HEK293 (cell line): ENCODE measurements at regions not wholly inside any gene's neighbourhood (a gene's known extent, or its start where the extent isn't known, plus 50 kb on each side); places are given as distances from the start of the nearest gene placed in this dataset.
A peak's percentile ranks its signal among the peaks of the same experiment; 100 is the strongest.

Experiments
- EGR2 ChIP-seq: fragments of 450-650 bp; formaldehyde crosslinking; IDR thresholded peaks from 2 replicates; pipeline ENCODE4 v1.5.1; 2016; ENCODE audit warnings: low read depth, missing biosample characterization, missing genetic modification characterization
- IKZF3 ChIP-seq: fragments of 450-650 bp; IDR thresholded peaks from 2 replicates; pipeline ENCODE4 v1.5.0; 2018; ENCODE audit warnings: missing biosample characterization, mild to moderate bottlenecking, missing genetic modification characterization, moderate library complexity
- KLF16 ChIP-seq: fragments of 450-650 bp; formaldehyde crosslinking; IDR thresholded peaks from 2 replicates; pipeline ENCODE4 v1.5.1; 2017; ENCODE audit warnings: missing biosample characterization, missing genetic modification characterization
- REPIN1 ChIP-seq: fragments of 450-650 bp; formaldehyde crosslinking; IDR thresholded peaks from 2 replicates; pipeline ENCODE4 v1.5.1; 2017; ENCODE audit warnings: missing biosample characterization, missing genetic modification characterization, low read depth
- SALL2 ChIP-seq: fragments of 450-650 bp; formaldehyde crosslinking; IDR thresholded peaks from 2 replicates; pipeline ENCODE4 v1.5.0; 2017; ENCODE audit warnings: missing biosample characterization, mild to moderate bottlenecking, missing genetic modification characterization, borderline replicate concordance
- SETDB1 ChIP-seq: IDR thresholded peaks from one replicate; pipeline ENCODE4 v1.6.1; 2017; ENCODE audit warnings: mild to moderate bottlenecking, low read length, moderate library complexity, mixed read lengths; ENCODE audit not compliant: insufficient read length
- SP3 ChIP-seq: fragments of 450-650 bp; formaldehyde crosslinking; IDR thresholded peaks from 2 replicates; pipeline ENCODE4 v1.5.1; 2016; ENCODE audit warnings: missing biosample characterization, missing genetic modification characterization
- ZBTB8A ChIP-seq: fragments of 450-650 bp; formaldehyde crosslinking; IDR thresholded peaks from 2 replicates; pipeline ENCODE4 v1.5.1; 2016; ENCODE audit warnings: missing biosample characterization, missing genetic modification characterization
- ZNF138 ChIP-seq: fragments of 450-650 bp; formaldehyde crosslinking; IDR thresholded peaks from 2 replicates; pipeline ENCODE4 v1.5.1; 2016; ENCODE audit warnings: missing biosample characterization, missing genetic modification characterization, borderline replicate concordance
- ZNF174 ChIP-seq: fragments of 450-650 bp; formaldehyde crosslinking; IDR thresholded peaks from 2 replicates; pipeline ENCODE4 v1.5.0; 2017; ENCODE audit warnings: missing biosample characterization, mild to moderate bottlenecking, missing genetic modification characterization
- ZNF175 ChIP-seq: fragments of 450-650 bp; formaldehyde crosslinking; IDR thresholded peaks from 2 replicates; pipeline ENCODE4 v1.5.1; 2016; ENCODE audit warnings: missing biosample characterization, missing genetic modification characterization
- ZNF19 ChIP-seq: fragments of 450-650 bp; formaldehyde crosslinking; IDR thresholded peaks from 2 replicates; pipeline ENCODE4; 2016; ENCODE audit warnings: missing biosample characterization, missing genetic modification characterization, low read depth
- ZNF202 ChIP-seq: fragments of 450-650 bp; formaldehyde crosslinking; IDR thresholded peaks from 2 replicates; pipeline ENCODE4 v1.5.1; 2016; ENCODE audit warnings: missing biosample characterization, missing genetic modification characterization, borderline replicate concordance
- ZNF274 ChIP-seq, 2 experiments: fragments of 200-500 bp in 1 of 2; fragments of 450-650 bp in 1 of 2; sonication (Bioruptor generic) in 1 of 2; formaldehyde crosslinking in 1 of 2; IDR thresholded peaks; 2 replicates each; pipeline versions ENCODE4 v1.5.1 to v1.6.1; 2014 to 2016; ENCODE audit warnings: borderline replicate concordance in 1 of 2, inconsistent platforms in 1 of 2, low read length in 1 of 2, missing biosample characterization in 1 of 2, missing genetic modification characterization in 1 of 2
- ZNF302 ChIP-seq: fragments of 450-650 bp; formaldehyde crosslinking; IDR thresholded peaks from 2 replicates; pipeline ENCODE4 v1.5.1; 2016; ENCODE audit warnings: missing biosample characterization, missing genetic modification characterization, low read depth
- ZNF391 ChIP-seq: fragments of 450-650 bp; formaldehyde crosslinking; IDR thresholded peaks from 2 replicates; pipeline ENCODE4 v1.5.1; 2016; ENCODE audit warnings: low read depth, missing biosample characterization, missing genetic modification characterization, borderline replicate concordance
- ZNF423 ChIP-seq: fragments of 450-650 bp; formaldehyde crosslinking; IDR thresholded peaks from 2 replicates; pipeline ENCODE4 v1.5.1; 2016; ENCODE audit warnings: missing biosample characterization, missing genetic modification characterization
- ZNF501 ChIP-seq: fragments of 450-650 bp; formaldehyde crosslinking; IDR thresholded peaks from 2 replicates; pipeline ENCODE4 v1.5.1; 2016; ENCODE audit warnings: missing biosample characterization, missing genetic modification characterization
- ZNF514 ChIP-seq: fragments of 450-650 bp; formaldehyde crosslinking; IDR thresholded peaks from 2 replicates; pipeline ENCODE4 v1.5.1; 2016; ENCODE audit warnings: missing biosample characterization, missing genetic modification characterization
- ZNF548 ChIP-seq: fragments of 450-650 bp; formaldehyde crosslinking; IDR thresholded peaks from 2 replicates; pipeline ENCODE4 v1.5.1; 2016; ENCODE audit warnings: missing biosample characterization, missing genetic modification characterization
- ZNF561 ChIP-seq: fragments of 450-650 bp; IDR thresholded peaks from 2 replicates; pipeline ENCODE4 v1.5.1; 2018; ENCODE audit warnings: missing biosample characterization, missing genetic modification characterization, borderline replicate concordance
- ZNF571 ChIP-seq: fragments of 450-650 bp; formaldehyde crosslinking; IDR thresholded peaks from 2 replicates; pipeline ENCODE4 v1.5.0; 2017; ENCODE audit warnings: missing biosample characterization, missing genetic modification characterization
- ZNF626 ChIP-seq: fragments of 450-650 bp; sonication (Bioruptor Pico); formaldehyde crosslinking; IDR thresholded peaks from 2 replicates; pipeline ENCODE4 v1.5.1; 2018; ENCODE audit warnings: missing biosample characterization, missing genetic modification characterization, inconsistent platforms
- ZNF660 ChIP-seq: fragments of 450-650 bp; IDR thresholded peaks from 2 replicates; pipeline ENCODE4 v1.5.1; 2018; ENCODE audit warnings: missing biosample characterization, mild to moderate bottlenecking, missing genetic modification characterization
- ZNF707 ChIP-seq: fragments of 450-650 bp; formaldehyde crosslinking; IDR thresholded peaks from 2 replicates; pipeline ENCODE4 v1.5.1; 2016; ENCODE audit warnings: missing biosample characterization, missing genetic modification characterization
- ZNF792 ChIP-seq: fragments of 450-650 bp; formaldehyde crosslinking; IDR thresholded peaks from 2 replicates; pipeline ENCODE4 v1.5.1; 2016; ENCODE audit warnings: missing biosample characterization, missing genetic modification characterization
- ZXDB ChIP-seq: fragments of 450-650 bp; formaldehyde crosslinking; IDR thresholded peaks from 2 replicates; pipeline ENCODE4 v1.5.1; 2016; ENCODE audit warnings: missing biosample characterization, missing genetic modification characterization
- TF ChIP-seq, protein P1 (sequence below): fragments of 450-650 bp; formaldehyde crosslinking; IDR thresholded peaks from 2 replicates; pipeline ENCODE4 v1.5.1; 2017; ENCODE audit warnings: missing biosample characterization, missing genetic modification characterization
- TF ChIP-seq, protein P2 (sequence below): fragments of 450-650 bp; formaldehyde crosslinking; IDR thresholded peaks from 2 replicates; pipeline ENCODE4 v1.5.1; 2016; ENCODE audit warnings: missing biosample characterization, missing genetic modification characterization
- TF ChIP-seq, protein P3 (sequence below): fragments of 450-650 bp; formaldehyde crosslinking; IDR thresholded peaks from 2 replicates; pipeline ENCODE4 v1.5.1; 2016; ENCODE audit warnings: missing biosample characterization, missing genetic modification characterization
- TF ChIP-seq, protein P4 (sequence below): fragments of 450-650 bp; formaldehyde crosslinking; IDR thresholded peaks from 2 replicates; pipeline ENCODE4 v1.5.0; 2017; ENCODE audit warnings: missing biosample characterization, missing genetic modification characterization, borderline replicate concordance
- TF ChIP-seq, protein P5 (sequence below): fragments of 450-650 bp; formaldehyde crosslinking; IDR thresholded peaks from 2 replicates; pipeline ENCODE4 v1.5.1; 2017; ENCODE audit warnings: missing biosample characterization, missing genetic modification characterization

DNA sequence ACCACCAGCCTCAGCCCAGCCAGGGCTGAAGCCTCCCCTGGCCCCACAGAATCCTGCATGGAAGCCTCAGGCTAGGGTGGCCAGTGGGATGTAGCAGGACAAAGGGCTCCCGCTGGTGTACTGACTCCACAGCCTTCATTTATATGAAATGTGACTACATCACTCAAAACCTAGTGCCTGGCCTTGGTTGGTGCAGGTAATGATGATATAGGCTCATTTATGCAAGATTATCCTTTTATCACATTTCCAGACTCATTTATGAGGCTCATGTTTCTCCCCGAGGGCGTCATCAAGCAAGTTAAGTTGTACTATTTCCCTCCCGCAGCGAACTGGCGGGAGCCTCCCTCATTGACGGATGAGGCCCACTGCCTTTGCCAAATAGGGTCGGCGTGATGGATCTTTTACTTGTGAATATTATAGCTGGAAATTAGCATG, 179.1 kb upstream of the SMAD3 start (continued):
- TF ChIP-seq, protein P1, sequence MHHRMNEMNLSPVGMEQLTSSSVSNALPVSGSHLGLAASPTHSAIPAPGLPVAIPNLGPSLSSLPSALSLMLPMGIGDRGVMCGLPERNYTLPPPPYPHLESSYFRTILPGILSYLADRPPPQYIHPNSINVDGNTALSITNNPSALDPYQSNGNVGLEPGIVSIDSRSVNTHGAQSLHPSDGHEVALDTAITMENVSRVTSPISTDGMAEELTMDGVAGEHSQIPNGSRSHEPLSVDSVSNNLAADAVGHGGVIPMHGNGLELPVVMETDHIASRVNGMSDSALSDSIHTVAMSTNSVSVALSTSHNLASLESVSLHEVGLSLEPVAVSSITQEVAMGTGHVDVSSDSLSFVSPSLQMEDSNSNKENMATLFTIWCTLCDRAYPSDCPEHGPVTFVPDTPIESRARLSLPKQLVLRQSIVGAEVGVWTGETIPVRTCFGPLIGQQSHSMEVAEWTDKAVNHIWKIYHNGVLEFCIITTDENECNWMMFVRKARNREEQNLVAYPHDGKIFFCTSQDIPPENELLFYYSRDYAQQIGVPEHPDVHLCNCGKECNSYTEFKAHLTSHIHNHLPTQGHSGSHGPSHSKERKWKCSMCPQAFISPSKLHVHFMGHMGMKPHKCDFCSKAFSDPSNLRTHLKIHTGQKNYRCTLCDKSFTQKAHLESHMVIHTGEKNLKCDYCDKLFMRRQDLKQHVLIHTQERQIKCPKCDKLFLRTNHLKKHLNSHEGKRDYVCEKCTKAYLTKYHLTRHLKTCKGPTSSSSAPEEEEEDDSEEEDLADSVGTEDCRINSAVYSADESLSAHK, result peak; percentile 95
- TF ChIP-seq REPIN1 (tag by site-specific recombination), result no peak
- TF ChIP-seq IKZF3 (tag by site-specific recombination), result peak; percentile 94
- no peak for TF ChIP-seq ZNF707
- TF ChIP-seq ZNF274 (IDR thresholded peaks at IDR 0.05; ENCODE audit: low read length), result no peak
- no peak for TF ChIP-seq ZNF274 (tag by site-specific recombination; IDR thresholded peaks at IDR 0.05; ENCODE audit: borderline replicate concordance)
- peak; percentile 98; the same call in 1 of the 2 replicates for TF ChIP-seq ZNF501 (tag by site-specific recombination)
- no peak for TF ChIP-seq ZNF514 (tag by site-specific recombination)
- TF ChIP-seq ZXDB (tag by site-specific recombination), result peak; percentile 95
- TF ChIP-seq ZBTB8A (tag by site-specific recombination), result peak; percentile 92
- TF ChIP-seq SP3 (tag by site-specific recombination), result no peak; the same call in 1 of the 2 replicates
- TF ChIP-seq ZNF561, result peak; percentile 98
- TF ChIP-seq, protein P2, sequence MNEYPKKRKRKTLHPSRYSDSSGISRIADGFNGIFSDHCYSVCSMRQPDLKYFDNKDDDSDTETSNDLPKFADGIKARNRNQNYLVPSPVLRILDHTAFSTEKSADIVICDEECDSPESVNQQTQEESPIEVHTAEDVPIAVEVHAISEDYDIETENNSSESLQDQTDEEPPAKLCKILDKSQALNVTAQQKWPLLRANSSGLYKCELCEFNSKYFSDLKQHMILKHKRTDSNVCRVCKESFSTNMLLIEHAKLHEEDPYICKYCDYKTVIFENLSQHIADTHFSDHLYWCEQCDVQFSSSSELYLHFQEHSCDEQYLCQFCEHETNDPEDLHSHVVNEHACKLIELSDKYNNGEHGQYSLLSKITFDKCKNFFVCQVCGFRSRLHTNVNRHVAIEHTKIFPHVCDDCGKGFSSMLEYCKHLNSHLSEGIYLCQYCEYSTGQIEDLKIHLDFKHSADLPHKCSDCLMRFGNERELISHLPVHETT (tag by site-specific recombination), result peak; percentile 98
- no peak for TF ChIP-seq ZNF571 (tag by site-specific recombination)
- peak; percentile 83 for TF ChIP-seq ZNF423
- no peak for TF ChIP-seq ZNF138
- TF ChIP-seq, protein P3, sequence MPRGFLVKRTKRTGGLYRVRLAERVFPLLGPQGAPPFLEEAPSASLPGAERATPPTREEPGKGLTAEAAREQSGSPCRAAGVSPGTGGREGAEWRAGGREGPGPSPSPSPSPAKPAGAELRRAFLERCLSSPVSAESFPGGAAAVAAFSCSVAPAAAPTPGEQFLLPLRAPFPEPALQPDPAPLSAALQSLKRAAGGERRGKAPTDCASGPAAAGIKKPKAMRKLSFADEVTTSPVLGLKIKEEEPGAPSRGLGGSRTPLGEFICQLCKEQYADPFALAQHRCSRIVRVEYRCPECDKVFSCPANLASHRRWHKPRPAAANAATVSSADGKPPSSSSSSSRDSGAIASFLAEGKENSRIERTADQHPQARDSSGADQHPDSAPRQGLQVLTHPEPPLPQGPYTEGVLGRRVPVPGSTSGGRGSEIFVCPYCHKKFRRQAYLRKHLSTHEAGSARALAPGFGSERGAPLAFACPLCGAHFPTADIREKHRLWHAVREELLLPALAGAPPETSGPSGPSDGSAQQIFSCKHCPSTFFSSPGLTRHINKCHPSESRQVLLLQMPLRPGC (tag by site-specific recombination), result peak; percentile 99
- TF ChIP-seq EGR2 (tag by site-specific recombination), result peak; percentile 34; the same call in 1 of the 2 replicates
- TF ChIP-seq SALL2 (tag by site-specific recombination), result no peak
- TF ChIP-seq ZNF548 (tag by site-specific recombination), result no peak
- 0 out of 2 replicates have a peak, but pooled peaks have one; percentile 27 for TF ChIP-seq ZNF626 (tag by site-specific recombination)
- TF ChIP-seq, protein P4, sequence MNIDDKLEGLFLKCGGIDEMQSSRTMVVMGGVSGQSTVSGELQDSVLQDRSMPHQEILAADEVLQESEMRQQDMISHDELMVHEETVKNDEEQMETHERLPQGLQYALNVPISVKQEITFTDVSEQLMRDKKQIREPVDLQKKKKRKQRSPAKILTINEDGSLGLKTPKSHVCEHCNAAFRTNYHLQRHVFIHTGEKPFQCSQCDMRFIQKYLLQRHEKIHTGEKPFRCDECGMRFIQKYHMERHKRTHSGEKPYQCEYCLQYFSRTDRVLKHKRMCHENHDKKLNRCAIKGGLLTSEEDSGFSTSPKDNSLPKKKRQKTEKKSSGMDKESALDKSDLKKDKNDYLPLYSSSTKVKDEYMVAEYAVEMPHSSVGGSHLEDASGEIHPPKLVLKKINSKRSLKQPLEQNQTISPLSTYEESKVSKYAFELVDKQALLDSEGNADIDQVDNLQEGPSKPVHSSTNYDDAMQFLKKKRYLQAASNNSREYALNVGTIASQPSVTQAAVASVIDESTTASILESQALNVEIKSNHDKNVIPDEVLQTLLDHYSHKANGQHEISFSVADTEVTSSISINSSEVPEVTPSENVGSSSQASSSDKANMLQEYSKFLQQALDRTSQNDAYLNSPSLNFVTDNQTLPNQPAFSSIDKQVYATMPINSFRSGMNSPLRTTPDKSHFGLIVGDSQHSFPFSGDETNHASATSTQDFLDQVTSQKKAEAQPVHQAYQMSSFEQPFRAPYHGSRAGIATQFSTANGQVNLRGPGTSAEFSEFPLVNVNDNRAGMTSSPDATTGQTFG, result no peak
- TF ChIP-seq ZNF792 (tag by site-specific recombination), result 0 out of 2 replicates have a peak, but pooled peaks have one; percentile 19
- peak; percentile 56 for TF ChIP-seq ZNF660 (tag by site-specific recombination)
- peak; percentile 97 for TF ChIP-seq ZNF391
- no peak for TF ChIP-seq ZNF202 (tag by site-specific recombination)
- TF ChIP-seq, protein P5, sequence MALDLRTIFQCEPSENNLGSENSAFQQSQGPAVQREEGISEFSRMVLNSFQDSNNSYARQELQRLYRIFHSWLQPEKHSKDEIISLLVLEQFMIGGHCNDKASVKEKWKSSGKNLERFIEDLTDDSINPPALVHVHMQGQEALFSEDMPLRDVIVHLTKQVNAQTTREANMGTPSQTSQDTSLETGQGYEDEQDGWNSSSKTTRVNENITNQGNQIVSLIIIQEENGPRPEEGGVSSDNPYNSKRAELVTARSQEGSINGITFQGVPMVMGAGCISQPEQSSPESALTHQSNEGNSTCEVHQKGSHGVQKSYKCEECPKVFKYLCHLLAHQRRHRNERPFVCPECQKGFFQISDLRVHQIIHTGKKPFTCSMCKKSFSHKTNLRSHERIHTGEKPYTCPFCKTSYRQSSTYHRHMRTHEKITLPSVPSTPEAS (tag by site-specific recombination), result 0 out of 2 replicates have a peak, but pooled peaks have one; percentile 31
- TF ChIP-seq ZNF175 (tag by site-specific recombination), result no peak
- TF ChIP-seq ZNF302 (tag by site-specific recombination), result no peak
- no peak for TF ChIP-seq ZNF19 (tag by site-specific recombination)
- no peak for TF ChIP-seq SETDB1
- peak; percentile 95 for TF ChIP-seq KLF16 (tag by site-specific recombination)
- TF ChIP-seq ZNF174 (tag by site-specific recombination), result no peak
